ENCODE measurements at regions not wholly inside any gene's neighbourhood (a gene's known extent, or its start where the extent isn't known, plus 50 kb on each side); places are given as distances from the start of the nearest gene placed in this dataset.
"Not testable (repeated sequence)": the region's sequence is repeated elsewhere in the genome, so short reads cannot be mapped to it uniquely, and the experiment has no call there.

DNA sequence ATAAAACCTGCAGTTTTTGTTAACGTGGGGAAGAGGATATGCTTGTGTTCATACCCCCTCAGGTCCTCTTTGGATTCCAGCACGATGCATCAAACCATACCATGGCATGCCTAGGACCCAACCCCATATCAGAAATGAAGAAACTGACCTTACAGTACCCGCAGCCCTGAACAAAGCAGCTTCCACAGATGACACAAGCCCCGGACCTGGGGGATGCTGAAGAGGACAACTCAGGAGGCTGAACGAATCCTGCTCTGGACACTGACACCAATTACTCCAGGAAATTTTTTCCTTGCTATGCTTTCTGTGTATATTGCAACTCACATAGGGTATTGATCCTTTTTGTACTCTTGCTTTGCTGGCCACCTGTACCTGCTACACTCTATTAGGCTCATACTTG, 129.6 kb downstream of the ZNF675 start (continued):
- TF ChIP-seq, protein P1, sequence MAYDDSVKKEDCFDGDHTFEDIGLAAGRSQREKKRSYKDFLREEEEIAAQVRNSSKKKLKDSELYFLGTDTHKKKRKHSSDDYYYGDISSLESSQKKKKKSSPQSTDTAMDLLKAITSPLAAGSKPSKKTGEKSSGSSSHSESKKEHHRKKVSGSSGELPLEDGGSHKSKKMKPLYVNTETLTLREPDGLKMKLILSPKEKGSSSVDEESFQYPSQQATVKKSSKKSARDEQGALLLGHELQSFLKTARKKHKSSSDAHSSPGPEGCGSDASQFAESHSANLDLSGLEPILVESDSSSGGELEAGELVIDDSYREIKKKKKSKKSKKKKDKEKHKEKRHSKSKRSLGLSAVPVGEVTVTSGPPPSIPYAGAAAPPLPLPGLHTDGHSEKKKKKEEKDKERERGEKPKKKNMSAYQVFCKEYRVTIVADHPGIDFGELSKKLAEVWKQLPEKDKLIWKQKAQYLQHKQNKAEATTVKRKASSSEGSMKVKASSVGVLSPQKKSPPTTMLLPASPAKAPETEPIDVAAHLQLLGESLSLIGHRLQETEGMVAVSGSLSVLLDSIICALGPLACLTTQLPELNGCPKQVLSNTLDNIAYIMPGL (CRISPR knock-in tag; IDR thresholded peaks at IDR 0.05; ENCODE audit: borderline replicate concordance), result no peak
- TF ChIP-seq KDM1A (IDR thresholded peaks at IDR 0.05; ENCODE audit: low read depth), result no peak
- no peak for TF ChIP-seq RNF2 (IDR thresholded peaks at IDR 0.05; ENCODE audit: borderline replicate concordance, low read depth)

DNA sequence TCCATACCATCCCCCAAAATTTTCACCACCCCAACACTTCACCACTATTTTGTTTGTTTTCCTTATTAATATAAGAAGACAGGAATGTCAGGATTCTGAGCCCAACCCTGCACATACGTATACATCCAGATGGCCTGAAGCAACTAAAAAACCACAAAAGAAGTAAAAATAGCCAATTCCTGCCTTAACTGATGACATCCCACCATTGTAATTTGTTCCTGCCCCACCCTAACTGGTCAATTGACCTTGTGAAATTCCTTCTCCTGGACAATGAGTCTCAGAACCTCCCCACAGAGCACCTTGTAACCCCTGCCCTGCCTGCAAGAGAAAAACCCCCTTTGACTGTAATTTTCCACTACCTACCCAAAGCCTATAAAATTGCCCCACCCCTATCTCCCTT, 132.5 kb downstream of the ZNF675 start:
- POLR2A ChIA-PET, result no interaction called here
- Histone ChIP-seq H3K4me3 (no peak overlapping the region), H3K27ac (no peak overlapping the region), H3K4me1 (no peaks in the 10 kb centered on the region), H3K9me3 (peaks cover 35% of the 10 kb centered on the region; the same call in 2 of the 3 replicates), H3K4me2 (no peak overlapping the region)
- 25% methylated on average over 1 of the region's 1 CpG for WGBS (ENCODE audit: missing lambda C conversion rate)
- TF ChIP-seq ZC3H11A (IDR thresholded peaks at IDR 0.05) (no peak), RARB (CRISPR knock-in tag; IDR thresholded peaks at IDR 0.05) (no peak), ZNF302 (CRISPR knock-in tag; IDR thresholded peaks at IDR 0.05) (no peak), BHLHE40 (IDR thresholded peaks at IDR 0.05; ENCODE audit: low read depth, low read length) (no peak), NPAS2 (CRISPR knock-in tag; IDR thresholded peaks at IDR 0.05; ENCODE audit: borderline replicate concordance) (no peak), HEYL (CRISPR knock-in tag; IDR thresholded peaks at IDR 0.05) (no peak), JUNB (IDR thresholded peaks at IDR 0.05) (no peak), FOSL2 (IDR thresholded peaks at IDR 0.05) (no peak), FOSL2 (CRISPR knock-in tag; IDR thresholded peaks at IDR 0.05) (no peak), CBX2 (IDR thresholded peaks at IDR 0.05; ENCODE audit: borderline replicate concordance, low read depth) (no peak), RFX5 (IDR thresholded peaks at IDR 0.05) (no peak), TP53 (CRISPR knock-in tag; IDR thresholded peaks at IDR 0.05) (no peak), JUN (IDR thresholded peaks at IDR 0.05) (no peak), ZFP36 (IDR thresholded peaks at IDR 0.05; ENCODE audit: borderline replicate concordance, partially characterized antibody) (no peak)
- TF ChIP-seq, protein P2, sequence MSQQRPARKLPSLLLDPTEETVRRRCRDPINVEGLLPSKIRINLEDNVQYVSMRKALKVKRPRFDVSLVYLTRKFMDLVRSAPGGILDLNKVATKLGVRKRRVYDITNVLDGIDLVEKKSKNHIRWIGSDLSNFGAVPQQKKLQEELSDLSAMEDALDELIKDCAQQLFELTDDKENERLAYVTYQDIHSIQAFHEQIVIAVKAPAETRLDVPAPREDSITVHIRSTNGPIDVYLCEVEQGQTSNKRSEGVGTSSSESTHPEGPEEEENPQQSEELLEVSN (IDR thresholded peaks at IDR 0.05; ENCODE audit: borderline replicate concordance, low read depth), result no peak
- TF ChIP-seq, protein P3, sequence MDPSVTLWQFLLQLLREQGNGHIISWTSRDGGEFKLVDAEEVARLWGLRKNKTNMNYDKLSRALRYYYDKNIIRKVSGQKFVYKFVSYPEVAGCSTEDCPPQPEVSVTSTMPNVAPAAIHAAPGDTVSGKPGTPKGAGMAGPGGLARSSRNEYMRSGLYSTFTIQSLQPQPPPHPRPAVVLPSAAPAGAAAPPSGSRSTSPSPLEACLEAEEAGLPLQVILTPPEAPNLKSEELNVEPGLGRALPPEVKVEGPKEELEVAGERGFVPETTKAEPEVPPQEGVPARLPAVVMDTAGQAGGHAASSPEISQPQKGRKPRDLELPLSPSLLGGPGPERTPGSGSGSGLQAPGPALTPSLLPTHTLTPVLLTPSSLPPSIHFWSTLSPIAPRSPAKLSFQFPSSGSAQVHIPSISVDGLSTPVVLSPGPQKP (IDR thresholded peaks at IDR 0.05; ENCODE audit: low read depth, low read length), result no peak
- TF ChIP-seq, protein P4, sequence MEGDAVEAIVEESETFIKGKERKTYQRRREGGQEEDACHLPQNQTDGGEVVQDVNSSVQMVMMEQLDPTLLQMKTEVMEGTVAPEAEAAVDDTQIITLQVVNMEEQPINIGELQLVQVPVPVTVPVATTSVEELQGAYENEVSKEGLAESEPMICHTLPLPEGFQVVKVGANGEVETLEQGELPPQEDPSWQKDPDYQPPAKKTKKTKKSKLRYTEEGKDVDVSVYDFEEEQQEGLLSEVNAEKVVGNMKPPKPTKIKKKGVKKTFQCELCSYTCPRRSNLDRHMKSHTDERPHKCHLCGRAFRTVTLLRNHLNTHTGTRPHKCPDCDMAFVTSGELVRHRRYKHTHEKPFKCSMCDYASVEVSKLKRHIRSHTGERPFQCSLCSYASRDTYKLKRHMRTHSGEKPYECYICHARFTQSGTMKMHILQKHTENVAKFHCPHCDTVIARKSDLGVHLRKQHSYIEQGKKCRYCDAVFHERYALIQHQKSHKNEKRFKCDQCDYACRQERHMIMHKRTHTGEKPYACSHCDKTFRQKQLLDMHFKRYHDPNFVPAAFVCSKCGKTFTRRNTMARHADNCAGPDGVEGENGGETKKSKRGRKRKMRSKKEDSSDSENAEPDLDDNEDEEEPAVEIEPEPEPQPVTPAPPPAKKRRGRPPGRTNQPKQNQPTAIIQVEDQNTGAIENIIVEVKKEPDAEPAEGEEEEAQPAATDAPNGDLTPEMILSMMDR (IDR thresholded peaks at IDR 0.05), result no peak
- TF ChIP-seq, protein P5, sequence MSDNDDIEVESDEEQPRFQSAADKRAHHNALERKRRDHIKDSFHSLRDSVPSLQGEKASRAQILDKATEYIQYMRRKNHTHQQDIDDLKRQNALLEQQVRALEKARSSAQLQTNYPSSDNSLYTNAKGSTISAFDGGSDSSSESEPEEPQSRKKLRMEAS (IDR thresholded peaks at IDR 0.05), result no peak
- TF ChIP-seq, protein P6, sequence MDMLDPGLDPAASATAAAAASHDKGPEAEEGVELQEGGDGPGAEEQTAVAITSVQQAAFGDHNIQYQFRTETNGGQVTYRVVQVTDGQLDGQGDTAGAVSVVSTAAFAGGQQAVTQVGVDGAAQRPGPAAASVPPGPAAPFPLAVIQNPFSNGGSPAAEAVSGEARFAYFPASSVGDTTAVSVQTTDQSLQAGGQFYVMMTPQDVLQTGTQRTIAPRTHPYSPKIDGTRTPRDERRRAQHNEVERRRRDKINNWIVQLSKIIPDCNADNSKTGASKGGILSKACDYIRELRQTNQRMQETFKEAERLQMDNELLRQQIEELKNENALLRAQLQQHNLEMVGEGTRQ (IDR thresholded peaks at IDR 0.05), result no peak
- TF ChIP-seq, protein P7, sequence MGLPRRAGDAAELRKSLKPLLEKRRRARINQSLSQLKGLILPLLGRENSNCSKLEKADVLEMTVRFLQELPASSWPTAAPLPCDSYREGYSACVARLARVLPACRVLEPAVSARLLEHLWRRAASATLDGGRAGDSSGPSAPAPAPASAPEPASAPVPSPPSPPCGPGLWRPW (IDR thresholded peaks at IDR 0.05), result no peak
- TF ChIP-seq, protein P8, sequence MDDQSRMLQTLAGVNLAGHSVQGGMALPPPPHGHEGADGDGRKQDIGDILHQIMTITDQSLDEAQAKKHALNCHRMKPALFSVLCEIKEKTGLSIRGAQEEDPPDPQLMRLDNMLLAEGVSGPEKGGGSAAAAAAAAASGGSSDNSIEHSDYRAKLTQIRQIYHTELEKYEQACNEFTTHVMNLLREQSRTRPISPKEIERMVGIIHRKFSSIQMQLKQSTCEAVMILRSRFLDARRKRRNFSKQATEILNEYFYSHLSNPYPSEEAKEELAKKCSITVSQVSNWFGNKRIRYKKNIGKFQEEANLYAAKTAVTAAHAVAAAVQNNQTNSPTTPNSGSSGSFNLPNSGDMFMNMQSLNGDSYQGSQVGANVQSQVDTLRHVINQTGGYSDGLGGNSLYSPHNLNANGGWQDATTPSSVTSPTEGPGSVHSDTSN (IDR thresholded peaks at IDR 0.05), result no peak
- DNase-seq (ENCODE audit: low read depth in 1 of 2, low spot score in 1 of 2), result no peak
- ATAC-seq, result no peak
- CTCF ChIA-PET, result no interaction called here
- no peak for FAIRE-seq

DNA sequence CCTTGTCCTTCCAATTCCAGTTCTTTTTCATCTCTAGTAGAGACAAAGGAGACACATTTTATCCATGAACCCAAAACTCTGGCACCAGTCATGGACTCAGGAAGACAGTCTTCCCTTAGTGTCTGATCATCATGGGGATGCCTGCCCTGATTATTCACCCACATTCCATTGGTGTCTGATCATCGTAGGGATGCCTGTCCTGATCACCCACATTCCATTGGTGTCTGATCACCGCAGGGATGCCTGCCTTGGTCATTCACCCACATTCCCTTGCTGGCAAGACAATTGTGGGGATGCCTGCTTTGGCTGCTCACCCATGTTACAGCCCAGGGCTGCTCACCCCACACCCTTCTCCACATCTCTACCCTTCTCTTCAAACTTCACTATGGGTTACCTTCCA, 136.9 kb downstream of the ZNF675 start:
- H3K4me1 ChIP-seq; DNase-seq (ENCODE audit: low read depth in 1 of 2, low spot score in 1 of 2); H3K4me3 ChIP-seq; FAIRE-seq; H3K27ac ChIP-seq; POLR2A ChIA-PET; ATAC-seq; CTCF ChIA-PET; H3K4me2 ChIP-seq: not testable (repeated sequence)
- WGBS (ENCODE audit: missing lambda C conversion rate), result 5% methylated on average over 2 of the region's 2 CpGs
- peaks cover 21% of the 10 kb centered on the region for H3K9me3 ChIP-seq

All from A549 (cell line).